Inflammatory macrophage treated with lipopolysaccharide for 1 hour (primary cell): ENCODE measurements at regions not wholly inside any gene's neighbourhood (a gene's known extent, or its start where the extent isn't known, plus 50 kb on each side); places are given as distances from the start of the nearest gene placed in this dataset.
A peak's percentile ranks its signal among the peaks of the same experiment; 100 is the strongest.
"Not testable (repeated sequence)": the region's sequence is repeated elsewhere in the genome, so short reads cannot be mapped to it uniquely, and the experiment has no call there.

Source experiments
- DNase-seq, 2 donors: peaks; one replicate each; pipeline ENCODE4 v3.0.0-alpha.2; 2020 to 2022

DNA sequence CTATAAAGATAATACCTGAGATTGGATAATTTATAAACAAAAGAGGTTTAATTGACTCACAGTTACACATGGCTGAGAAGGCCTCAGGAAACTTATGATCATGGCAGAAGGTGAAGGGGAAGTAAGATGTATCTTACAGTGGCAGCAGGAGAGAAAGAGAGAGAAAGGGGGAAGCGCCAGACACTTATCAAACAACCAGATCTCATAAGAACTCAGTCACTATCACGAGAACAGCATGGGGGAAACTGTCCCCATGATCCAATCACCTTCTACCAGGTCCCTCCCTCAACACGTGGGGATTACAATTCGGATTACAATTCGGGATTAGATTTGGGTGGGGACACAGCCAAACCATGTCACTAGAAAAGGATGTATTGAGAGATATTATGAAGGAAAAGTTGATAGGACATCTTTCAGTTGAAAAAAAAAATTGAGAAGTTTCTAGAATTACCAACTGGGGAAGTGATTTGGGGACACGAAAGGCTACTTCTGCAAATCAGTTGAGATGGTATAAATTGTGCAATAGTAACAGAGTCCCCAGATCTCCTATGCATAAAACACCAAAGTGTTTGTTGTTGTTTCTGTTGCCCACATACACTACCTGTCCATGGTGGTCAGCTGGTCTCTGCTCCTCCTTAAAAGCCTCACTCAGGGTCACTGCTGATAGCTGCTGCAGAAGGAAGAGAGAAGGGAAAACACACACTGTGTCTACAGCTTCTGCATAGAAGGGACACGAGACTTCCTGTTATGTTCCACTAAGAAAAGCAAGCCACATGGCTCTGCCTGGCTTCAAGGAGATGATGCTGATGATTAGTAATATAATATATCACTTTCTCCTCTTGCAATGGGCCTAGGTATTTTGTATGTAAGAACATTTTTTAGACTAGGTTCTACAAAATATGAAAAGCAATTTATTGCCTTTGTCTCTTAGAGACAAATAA lies 465.5 kb downstream of the PDZRN4 start:
- DNase-seq, result peak; percentile 19 to 23

DNA sequence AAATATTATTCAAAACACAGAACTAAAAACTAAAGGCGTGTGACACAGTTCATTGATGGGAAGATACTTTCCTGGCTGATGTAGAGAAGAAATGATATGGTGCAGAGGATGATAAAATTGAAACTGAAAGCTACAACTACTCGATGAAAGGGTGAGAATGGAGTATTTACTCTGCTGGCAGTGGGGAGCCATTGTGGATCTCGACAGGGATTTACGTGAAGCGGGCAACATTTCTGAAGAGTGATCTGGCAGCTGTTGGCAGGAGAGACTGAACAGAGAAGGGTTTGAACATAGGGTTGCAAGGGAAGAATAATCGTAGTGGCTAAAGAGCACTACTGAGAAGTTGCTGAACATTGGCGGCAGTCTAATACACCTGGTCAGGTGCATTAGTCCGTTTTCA lies 464.9 kb downstream of the PDZRN4 start:
- DNase-seq, result no peak

DNA sequence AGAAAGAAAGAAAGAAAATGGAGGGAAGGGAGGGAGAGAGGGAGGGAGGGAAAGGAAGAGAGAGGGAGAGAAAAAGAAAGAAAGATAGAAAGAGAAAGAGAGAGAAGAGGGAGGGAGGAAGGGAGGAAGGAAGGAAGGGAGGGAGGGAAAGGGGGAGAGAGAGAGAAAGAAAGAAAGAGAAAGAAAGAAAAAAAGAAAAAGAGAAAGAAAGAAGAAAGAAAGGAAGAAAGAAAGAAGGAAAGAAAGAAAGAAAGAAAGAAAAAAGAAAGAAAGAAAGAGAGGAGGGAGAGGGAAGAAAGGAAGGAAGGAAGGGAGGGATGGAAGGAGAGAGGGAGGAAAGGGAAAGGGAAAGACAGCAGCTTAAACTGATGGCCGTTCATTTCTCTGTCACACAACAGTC lies 457.5 kb downstream of the PDZRN4 start:
- no peak for DNase-seq

DNA sequence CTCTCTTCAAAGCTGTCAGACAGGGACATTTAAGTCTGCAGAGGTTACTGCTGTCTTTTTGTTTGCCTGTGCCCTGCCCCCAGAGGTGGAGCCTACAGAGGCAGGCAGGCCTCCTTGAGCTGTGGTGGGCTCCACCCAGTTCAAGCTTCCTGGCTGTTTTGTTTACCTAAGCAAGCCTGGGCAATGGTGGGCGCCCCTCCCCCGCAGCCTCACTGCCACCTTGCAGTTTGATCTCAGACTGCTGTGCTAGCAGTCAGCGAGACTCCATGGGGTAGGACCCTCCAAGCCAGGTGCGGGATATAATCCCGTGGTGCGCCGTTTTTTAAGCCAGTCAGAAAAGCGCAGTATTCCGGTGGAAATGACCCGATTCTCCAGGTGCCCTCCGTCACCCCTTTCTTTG lies 454.7 kb downstream of the PDZRN4 start:
- not testable (repeated sequence) for DNase-seq

DNA sequence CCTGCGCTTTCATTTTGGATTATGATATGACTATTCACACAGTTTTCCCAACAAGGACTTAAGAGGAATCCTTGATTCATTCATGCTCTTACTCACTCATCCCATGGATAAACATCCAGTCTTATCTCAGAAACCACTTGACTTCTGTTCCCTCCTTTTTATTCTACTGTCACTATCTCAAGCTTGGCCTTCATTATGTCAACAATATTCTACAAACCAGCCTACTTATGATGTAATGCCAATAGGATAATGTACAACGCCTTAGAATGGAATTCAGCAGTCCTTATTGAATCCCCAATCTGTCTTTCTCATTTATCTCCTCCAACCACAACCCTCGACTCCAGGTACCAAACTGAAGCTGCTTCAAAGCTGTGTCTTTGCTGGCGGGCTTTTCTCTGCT lies 448.5 kb downstream of the PDZRN4 start:
- no peak for DNase-seq

DNA sequence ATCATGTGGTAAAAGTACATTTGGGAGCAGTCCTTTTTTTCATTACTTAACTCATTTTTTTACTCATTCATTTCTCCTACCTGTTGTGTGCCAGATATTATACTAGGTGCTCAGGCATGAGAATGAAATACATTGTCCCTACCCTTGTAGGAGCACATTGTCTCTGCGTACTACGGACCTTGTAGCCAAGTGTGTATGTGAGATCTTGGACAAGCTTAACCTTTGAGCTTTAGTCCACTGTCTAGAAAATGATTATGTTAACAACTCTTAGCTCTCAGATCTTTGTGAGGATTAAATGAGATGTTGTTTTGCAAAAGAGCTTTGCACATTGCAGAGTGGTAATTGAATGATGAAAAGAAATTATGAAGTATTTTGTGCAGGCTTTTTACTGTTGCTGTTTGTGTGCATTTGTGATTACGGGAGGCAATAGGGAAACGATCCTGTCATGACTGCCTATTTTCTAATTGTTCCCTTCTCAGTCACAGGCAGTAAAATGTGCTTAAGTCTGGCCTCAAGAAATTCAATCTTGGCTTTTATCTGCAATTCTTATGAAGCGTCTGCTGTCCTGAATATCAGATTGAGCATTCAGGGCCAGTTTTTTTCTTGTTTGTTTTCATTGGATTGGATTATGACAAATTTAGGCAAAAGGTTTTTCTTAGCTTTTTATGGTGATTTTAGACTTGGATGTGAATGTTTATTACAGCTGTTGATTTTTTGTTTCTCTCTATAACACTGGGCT lies 447.7 kb downstream of the PDZRN4 start:
- no peak for DNase-seq

DNA sequence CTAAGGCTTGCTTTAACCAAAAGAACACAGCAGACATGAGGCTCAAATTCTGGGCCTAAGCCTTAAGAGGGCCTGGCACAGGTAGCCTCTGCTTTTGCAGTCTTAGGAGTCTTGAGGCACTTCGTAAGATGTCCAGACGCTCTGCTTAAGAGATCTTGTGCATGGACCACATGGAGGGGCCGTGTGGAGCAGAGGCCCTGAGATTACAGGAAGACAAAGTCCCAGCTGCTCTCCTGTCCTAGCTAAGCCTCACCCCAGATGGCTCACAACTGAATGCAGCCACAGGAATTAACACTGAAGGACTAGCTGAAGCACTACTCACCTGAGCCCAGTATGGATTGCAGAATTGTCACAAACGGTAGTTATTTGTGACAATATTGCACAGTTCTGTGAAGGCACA lies 446.0 kb downstream of the PDZRN4 start:
- DNase-seq, result no peak

DNA sequence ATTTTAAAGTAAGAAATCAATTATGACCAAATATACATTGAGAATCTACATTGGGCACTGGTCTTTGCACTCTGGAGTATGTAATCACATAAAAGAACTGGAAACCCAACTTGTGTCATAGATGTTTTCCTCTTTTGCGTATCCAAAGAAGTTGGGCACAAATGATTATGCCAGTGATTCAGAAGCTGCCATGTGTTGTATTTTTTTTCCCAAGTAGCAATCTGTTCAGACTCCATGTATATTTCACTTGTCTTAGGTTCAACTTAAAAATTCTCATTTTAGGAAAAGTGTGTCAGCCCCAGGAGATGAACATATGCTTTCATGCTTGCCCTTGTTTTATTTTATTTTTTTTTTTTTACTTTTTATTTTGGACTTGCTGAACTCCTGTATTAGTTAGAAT lies 441.5 kb downstream of the PDZRN4 start:
- DNase-seq, result no peak

DNA sequence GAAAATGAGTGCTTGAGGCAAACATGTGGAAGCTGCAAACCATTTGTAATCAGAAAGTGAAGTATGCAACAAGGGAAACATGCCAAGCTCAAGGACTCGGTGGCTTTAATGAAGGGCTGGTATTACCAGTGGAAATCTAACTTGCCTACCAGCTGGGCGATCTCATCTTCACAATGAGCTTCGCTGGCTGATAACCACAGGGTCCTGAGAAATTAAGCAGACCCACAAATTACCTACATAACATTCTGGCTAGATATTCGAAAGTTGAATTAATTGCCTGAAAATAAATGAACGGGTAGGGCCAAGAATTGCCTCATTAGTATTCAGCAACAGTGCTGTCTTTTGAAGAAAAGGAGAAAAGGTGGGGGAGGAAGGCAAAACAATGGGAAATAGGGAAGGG lies 439.4 kb downstream of the PDZRN4 start:
- no peak for DNase-seq

DNA sequence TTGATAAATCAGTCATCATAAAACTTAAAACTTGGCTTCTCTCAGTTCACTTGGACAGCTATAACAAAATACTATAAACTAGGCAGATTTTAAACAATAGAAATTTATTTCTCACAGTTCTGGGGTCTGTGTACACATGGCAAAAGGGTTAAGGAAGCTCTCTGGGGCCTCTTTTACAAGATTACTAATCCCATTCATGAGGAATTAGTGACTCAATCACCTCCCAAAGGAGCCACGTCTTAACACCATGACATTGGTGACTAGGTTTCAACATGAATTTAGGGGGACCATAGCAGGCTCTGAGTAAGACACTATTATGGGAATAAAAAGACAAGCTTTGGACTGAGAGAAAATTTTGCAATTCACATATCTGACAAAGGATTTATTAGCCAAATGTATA lies 436.5 kb downstream of the PDZRN4 start:
- DNase-seq, result no peak
